Endothelial cell of umbilical vein (primary cell): ENCODE measurements at regions not wholly inside any gene's neighbourhood (a gene's known extent, or its start where the extent isn't known, plus 50 kb on each side); places are given as distances from the start of the nearest gene placed in this dataset.

Experiments used
- EZH2 ChIP-seq: IDR thresholded peaks from 2 replicates; pipeline ENCODE4 v1.6.1; 2012; ENCODE audit warnings: borderline replicate concordance, low read depth, mild to moderate bottlenecking, moderate library complexity, low read length, inconsistent platforms; ENCODE audit not compliant: severe bottlenecking
- FOS ChIP-seq: IDR thresholded peaks from 2 replicates; pipeline ENCODE4 v1.6.1; 2011; ENCODE audit warnings: mild to moderate bottlenecking, low read length, moderate library complexity, borderline replicate concordance; ENCODE audit not compliant: insufficient read depth
- GATA2 ChIP-seq: IDR thresholded peaks from 2 replicates; pipeline ENCODE4 v1.7.0; 2011; ENCODE audit warnings: low read depth, mild to moderate bottlenecking, moderate library complexity, mixed read lengths, low read length; ENCODE audit not compliant: insufficient read length, insufficient read depth
- JUN ChIP-seq: IDR thresholded peaks from 2 replicates; pipeline ENCODE4 v1.6.1; 2011; ENCODE audit warnings: borderline replicate concordance, low read depth; ENCODE audit not compliant: insufficient read length, insufficient read depth
- MYC ChIP-seq: IDR thresholded peaks from one replicate; pipeline ENCODE4 v1.6.1; 2011; ENCODE audit warnings: mild to moderate bottlenecking, low read depth, low read length
- POLR2A ChIP-seq: IDR thresholded peaks from 2 replicates; pipeline ENCODE4 v1.6.1; 2012; ENCODE audit warnings: low read depth, mild to moderate bottlenecking, control low read depth, low read length
- POLR2AphosphoS5 ChIP-seq: IDR thresholded peaks from 2 replicates; pipeline ENCODE4 v1.6.1; 2012; ENCODE audit warnings: low read depth, mild to moderate bottlenecking, control low read depth, low read length, moderate library complexity; ENCODE audit not compliant: insufficient read depth
- TF ChIP-seq, protein P1 (sequence below), 2 donors: IDR thresholded peaks; 1 replicate in 1 of 2; 2 replicates in 1 of 2; pipeline ENCODE4 v1.5.1; 2011; ENCODE audit warnings: low read length in 2 of 2, mild to moderate bottlenecking in 2 of 2, moderate library complexity in 2 of 2, control low read depth in 1 of 2, inconsistent platforms in 1 of 2, low read depth in 1 of 2; ENCODE audit not compliant: insufficient read depth in 1 of 2; ENCODE audit errors: extremely low read depth in 1 of 2
- TF ChIP-seq, protein P2 (sequence below): IDR thresholded peaks from 2 replicates; pipeline ENCODE4 v1.6.1; 2011; ENCODE audit not compliant: insufficient read depth, insufficient read length

DNA sequence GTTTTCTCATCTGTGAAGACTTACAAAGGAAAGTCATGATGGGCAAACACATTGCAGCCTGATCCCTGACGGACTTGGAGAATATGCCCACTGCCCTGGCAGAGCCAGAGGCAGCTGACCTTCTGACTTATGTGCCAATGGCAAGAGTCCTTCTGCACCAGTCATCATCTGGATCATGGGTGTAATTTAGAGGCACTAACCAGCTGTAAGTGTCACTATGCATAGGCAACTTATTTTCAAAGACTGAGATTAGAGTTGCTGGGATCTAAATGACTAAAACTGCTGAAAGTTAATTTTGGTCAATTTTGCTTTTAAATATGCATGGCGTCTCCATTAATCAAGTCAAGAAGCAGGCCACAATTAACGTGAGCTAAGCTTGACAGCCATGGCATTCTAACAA lies 261.2 kb downstream of the BCL11A start:
- TF ChIP-seq, protein P1, sequence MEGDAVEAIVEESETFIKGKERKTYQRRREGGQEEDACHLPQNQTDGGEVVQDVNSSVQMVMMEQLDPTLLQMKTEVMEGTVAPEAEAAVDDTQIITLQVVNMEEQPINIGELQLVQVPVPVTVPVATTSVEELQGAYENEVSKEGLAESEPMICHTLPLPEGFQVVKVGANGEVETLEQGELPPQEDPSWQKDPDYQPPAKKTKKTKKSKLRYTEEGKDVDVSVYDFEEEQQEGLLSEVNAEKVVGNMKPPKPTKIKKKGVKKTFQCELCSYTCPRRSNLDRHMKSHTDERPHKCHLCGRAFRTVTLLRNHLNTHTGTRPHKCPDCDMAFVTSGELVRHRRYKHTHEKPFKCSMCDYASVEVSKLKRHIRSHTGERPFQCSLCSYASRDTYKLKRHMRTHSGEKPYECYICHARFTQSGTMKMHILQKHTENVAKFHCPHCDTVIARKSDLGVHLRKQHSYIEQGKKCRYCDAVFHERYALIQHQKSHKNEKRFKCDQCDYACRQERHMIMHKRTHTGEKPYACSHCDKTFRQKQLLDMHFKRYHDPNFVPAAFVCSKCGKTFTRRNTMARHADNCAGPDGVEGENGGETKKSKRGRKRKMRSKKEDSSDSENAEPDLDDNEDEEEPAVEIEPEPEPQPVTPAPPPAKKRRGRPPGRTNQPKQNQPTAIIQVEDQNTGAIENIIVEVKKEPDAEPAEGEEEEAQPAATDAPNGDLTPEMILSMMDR (IDR thresholded peaks at IDR 0.05; ENCODE audit: extremely low read depth in 1 of 2, insufficient read depth in 1 of 2, low read depth in 1 of 2, low read length in 2 of 2) = no peak
- TF ChIP-seq, protein P2, sequence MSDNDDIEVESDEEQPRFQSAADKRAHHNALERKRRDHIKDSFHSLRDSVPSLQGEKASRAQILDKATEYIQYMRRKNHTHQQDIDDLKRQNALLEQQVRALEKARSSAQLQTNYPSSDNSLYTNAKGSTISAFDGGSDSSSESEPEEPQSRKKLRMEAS = no peak
- TF ChIP-seq EZH2 (no peak), POLR2A (no peak), POLR2AphosphoS5 (no peak), FOS (no peak), JUN (no peak), MYC (no peak), GATA2 (no peak)
